ENCODE measurements at regions not wholly inside any gene's neighbourhood (a gene's known extent, or its start where the extent isn't known, plus 50 kb on each side); places are given as distances from the start of the nearest gene placed in this dataset.

- BruUV-seq (replicated peaks), result no TSS peak
These were observed 264.6 kb downstream of the ADGRD1 start for GRCh38 chr12:131218026-131218922.

More at GRCh38 chr12:131218026-131218922, 264.6 kb downstream of the ADGRD1 start:
- Histone ChIP-seq H4K91ac (ENCODE audit: insufficient read depth, low read depth, low read length) (no peak overlapping the region), H4K20me1 (ENCODE audit: insufficient read depth, low read length) (no peaks in the 10 kb centered on the region), H2AFZ (replicated peaks; ENCODE audit: low read length, poor library complexity) (peak overlapping the region; percentile 21), H3K18ac (ENCODE audit: low read depth, low read length) (no peak overlapping the region), H3K79me1 (ENCODE audit: low read depth in 1 of 2, low read length in 2 of 2) (no peaks in the 10 kb centered on the region), H3K27me3 (ENCODE audit: control insufficient read depth, insufficient read depth, low read length) (no peaks in the 10 kb centered on the region), H3K56ac (ENCODE audit: extremely low read depth, insufficient read depth, low read length) (no peak overlapping the region), H2AK9ac (replicated peaks; ENCODE audit: low read depth, low read length, poor library complexity) (no peak overlapping the region), H3K36me3 (ENCODE audit: control insufficient read depth, insufficient read depth, low read length) (no peaks in the 10 kb centered on the region), H3K23ac (ENCODE audit: low read depth, low read length) (no peak overlapping the region), H3K14ac (replicated peaks; ENCODE audit: low read depth, low read length) (no peak overlapping the region), H4K5ac (ENCODE audit: low read depth, low read length) (no peak overlapping the region), H3K27ac (ENCODE audit: insufficient read depth, low read length) (no peak overlapping the region), H2AK5ac (ENCODE audit: low read depth, low read length) (no peak overlapping the region), H3K9ac (ENCODE audit: low read depth, low read length) (no peak overlapping the region), H2BK5ac (ENCODE audit: low read depth, low read length, poor library complexity, severe bottlenecking) (no peak overlapping the region), H4K8ac (ENCODE audit: low read depth in 2 of 2, low read length in 2 of 2) (no peak overlapping the region), H3K4me2 (ENCODE audit: low read depth, low read length) (no peak overlapping the region), H3K4ac (ENCODE audit: low read depth, low read length) (no peak overlapping the region), H2BK15ac (ENCODE audit: low read depth, low read length) (no peak overlapping the region), H3K4me1 (ENCODE audit: control insufficient read depth, insufficient read depth, low read length) (no peaks in the 10 kb centered on the region), H3K9me3 (ENCODE audit: control insufficient read depth, insufficient read depth, low read length) (peaks cover 49% of the 10 kb centered on the region), H2BK120ac (ENCODE audit: low read depth, low read length) (no peak overlapping the region), H3K9me1 (ENCODE audit: insufficient read depth, low read length) (no peaks in the 10 kb centered on the region), H2BK20ac (ENCODE audit: low read depth, low read length) (no peak overlapping the region), H3K4me3 (ENCODE audit: insufficient read depth, low read depth, low read length) (no peak overlapping the region)
- intact Hi-C loops (cut with micrococcal nuclease), result no loop called here
- in situ Hi-C loops (cut with MboI; ENCODE audit: low sequenced_read_pairs), result no loop called here
- no peak for ATAC-seq (ENCODE audit: low read depth)
- no peak for DNase-seq
- POLR2A ChIA-PET (ENCODE audit: unreplicated experiment), result no interaction called here
- dilution Hi-C loops (cut with HindIII; ENCODE audit: low sequenced_read_pairs, unreplicated experiment), result no loop called here
- CTCF ChIA-PET, result no interaction called here
- TF ChIP-seq SMC3 (IDR thresholded peaks at IDR 0.05; ENCODE audit: low read depth, low read length) (no peak), MXI1 (IDR thresholded peaks at IDR 0.05; ENCODE audit: borderline replicate concordance, low read depth, low read length) (no peak), CEBPB (IDR thresholded peaks at IDR 0.05; ENCODE audit: low read depth, low read length) (no peak), NFE2L2 (IDR thresholded peaks at IDR 0.05; ENCODE audit: low read depth, low read length) (no peak), ELK1 (IDR thresholded peaks at IDR 0.05; ENCODE audit: borderline replicate concordance, low read depth, low read length) (no peak)
- WGBS, 2 experiments (ENCODE audit: extremely low coverage in 2 of 2, insufficient read length in 1 of 2), result 60% methylated on average over 1 of the region's 27 CpGs; no CpG with 5 or more reads in 1 of the 2 experiments

Data from IMR-90 (cell line).